K562 (cell line): ENCODE measurements at regions not wholly inside any gene's neighbourhood (a gene's known extent, or its start where the extent isn't known, plus 50 kb on each side); places are given as distances from the start of the nearest gene placed in this dataset.

ENCODE experiments used
- ATAC-seq: fragments of 200-7000 bp; cut with Tn5 transposase; 3 replicates; pipeline ENCODE4 v1.9.1; 2020; ENCODE audit warnings: moderate library complexity
- BruUV-seq: library from RNA; stranded (reverse); fragments of 400-500 nt; replicated peaks from 2 replicates; lab custom pipeline; 2021; lab: Mats Ljungman, UMichigan
- CTCF ChIA-PET: fragments of 300-600 bp; formaldehyde crosslinking; extraction: SDS; loops from one replicate; lab custom pipeline; 2021; ENCODE audit warnings: low intra/inter-chr PET ratio; lab: Yijun Ruan, JAX
- POLR2A ChIA-PET: fragments of 300-600, 350-650 bp; sonication (Branson Sonifier 250); formaldehyde crosslinking; extraction: SDS; loops from one replicate; lab custom pipeline; 2021; ENCODE audit warnings: antibody characterized with exemption, inconsistent platforms; lab: Yijun Ruan, JAX
- DNase-seq, 4 experiments: peaks; one replicate each; pipeline versions ENCODE4 v3.0.0 to v3.0.0-alpha.2; 2011 to 2018; ENCODE audit warnings: low spot score in 3 of 4, mixed read lengths in 3 of 4; ENCODE audit errors: extremely low read depth in 1 of 4
- FAIRE-seq: peaks from 2 replicates; lab custom pipeline; 2011; peaks lifted over from hg19 to GRCh38; lab: Jason Lieb, UNC
- H2AFZ ChIP-seq: 2 replicates; pipeline ENCODE4 v1.6.0; 2011; ENCODE audit warnings: low read depth, low read length, control low read depth, inconsistent platforms
- H3K27ac ChIP-seq: fragments of 200-600 bp; 3 replicates; pipeline ENCODE4 v1.8.0; 2011; ENCODE audit warnings: low read depth, mild to moderate bottlenecking, control low read depth, inconsistent platforms, low read length, moderate library complexity, mixed read lengths; ENCODE audit errors: extremely low read depth
- H3K27me3 ChIP-seq, 2 experiments: fragments of 300-600 bp in 1 of 2; 2 replicates in 1 of 2; 3 replicates in 1 of 2; pipeline versions ENCODE4 v1.6.0 to v1.8.0; 2011; ENCODE audit warnings: inconsistent platforms in 2 of 2, low read length in 2 of 2, mild to moderate bottlenecking in 1 of 2, mixed read lengths in 1 of 2, moderate library complexity in 1 of 2; ENCODE audit not compliant: control insufficient read depth in 2 of 2, insufficient read depth in 2 of 2
- H3K36me3 ChIP-seq: fragments of 300-600 bp; 3 replicates; pipeline ENCODE4 v1.8.0; 2011; ENCODE audit warnings: mild to moderate bottlenecking, low read length, inconsistent platforms; ENCODE audit not compliant: control insufficient read depth, insufficient read depth
- H3K4me1 ChIP-seq, 2 experiments: fragments of 200-600 bp in 1 of 2; replicated peaks in 1 of 2; 2 replicates in 1 of 2; 3 replicates in 1 of 2; pipeline versions ENCODE4 v1.5.1 to v1.8.0; 2011; ENCODE audit warnings: inconsistent platforms in 2 of 2, low read length in 2 of 2, mild to moderate bottlenecking in 1 of 2, mixed read lengths in 1 of 2, moderate library complexity in 1 of 2; ENCODE audit not compliant: control insufficient read depth in 2 of 2, insufficient read depth in 2 of 2
- H3K4me2 ChIP-seq: 2 replicates; pipeline ENCODE4 v1.6.1; 2011; ENCODE audit warnings: low read length, control low read depth, inconsistent platforms, mixed read lengths; ENCODE audit not compliant: insufficient read depth
- H3K4me3 ChIP-seq: fragments of 200-600 bp; sonication (generic), shearing (Covaris generic); 2 replicates; pipeline ENCODE4 v1.5.1; 2016; ENCODE audit warnings: control low read depth, inconsistent platforms
- H3K79me2 ChIP-seq: fragments of 200-600 bp; 3 replicates; pipeline ENCODE4 v1.8.0; 2011; ENCODE audit warnings: low read length, inconsistent platforms; ENCODE audit not compliant: control insufficient read depth, insufficient read depth
- H3K9ac ChIP-seq, 2 experiments: 2 replicates each; pipeline versions ENCODE4 v1.6.0 to v1.6.1; 2011; ENCODE audit warnings: low read depth in 2 of 2, low read length in 2 of 2, control low read depth in 1 of 2, inconsistent platforms in 1 of 2, mild to moderate bottlenecking in 1 of 2, mixed read lengths in 1 of 2; ENCODE audit not compliant: insufficient read depth in 1 of 2
- H3K9me1 ChIP-seq: one replicate; pipeline ENCODE4 v1.6.0; 2011; ENCODE audit warnings: inconsistent platforms, mild to moderate bottlenecking, low read length, moderate library complexity; ENCODE audit not compliant: control insufficient read depth, insufficient read depth
- H3K9me3 ChIP-seq: replicated peaks from 2 replicates; pipeline ENCODE4 v1.5.1; 2011; ENCODE audit warnings: low read depth, low read length, inconsistent platforms; ENCODE audit not compliant: control insufficient read depth, insufficient read depth
- H4K20me1 ChIP-seq: replicated peaks from 2 replicates; pipeline ENCODE4 v1.6.1; 2011; ENCODE audit warnings: low read length, inconsistent platforms, mixed read lengths; ENCODE audit not compliant: control insufficient read depth, insufficient read depth
- BCLAF1 ChIP-seq, 2 experiments: fragments of 450-650 bp in 1 of 2; IDR thresholded peaks; 2 replicates each; pipeline ENCODE4 v1.6.1; 2011 to 2017; ENCODE audit warnings: low read depth in 2 of 2, antibody characterized with exemption in 1 of 2, borderline replicate concordance in 1 of 2, low read length in 1 of 2, mild to moderate bottlenecking in 1 of 2, mixed read lengths in 1 of 2; ENCODE audit not compliant: control insufficient read depth in 1 of 2
- BRD4 ChIP-seq: fragments of 200-600 bp; sonication (generic); IDR thresholded peaks from 2 replicates; pipeline ENCODE4 v1.6.1; 2017; ENCODE audit warnings: inconsistent platforms
- GTF2E2 ChIP-seq: fragments of 200-800 bp; sonication (Bioruptor generic); IDR thresholded peaks from 2 replicates; pipeline ENCODE4 v1.6.1; 2016; ENCODE audit warnings: missing genetic modification characterization, missing compliant biosample characterization
- HMBOX1 ChIP-seq: sonication (generic); IDR thresholded peaks from 2 replicates; pipeline ENCODE4 v1.6.1; 2016
- MLLT1 ChIP-seq, 2 experiments: fragments of 450-650 bp; IDR thresholded peaks; 2 replicates each; pipeline ENCODE4 v1.6.1; 2016
- SMAD2 ChIP-seq: fragments of 150-350 bp; IDR thresholded peaks from 2 replicates; pipeline ENCODE4 v1.6.1; 2014; ENCODE audit warnings: low read depth, mild to moderate bottlenecking, low read length
- SMAD3 ChIP-seq: fragments of 450-650 bp; formaldehyde crosslinking; conservative IDR thresholded peaks from 2 replicates; pipeline ENCODE4 v1.4.0; 2020; ENCODE audit warnings: mild to moderate bottlenecking
- SMARCE1 ChIP-seq: fragments of 450-650 bp; IDR thresholded peaks from 2 replicates; pipeline ENCODE4 v1.7.1; 2016; ENCODE audit warnings: mild to moderate bottlenecking
- TCFL5 ChIP-seq: fragments of 250-450 bp; sonication (Bioruptor Pico); conservative IDR thresholded peaks from 2 replicates; pipeline ENCODE4 v1.6.1; 2021; ENCODE audit warnings: mild to moderate bottlenecking, moderate library complexity, matching md5 sums
- WHSC1 ChIP-seq: IDR thresholded peaks from one replicate; pipeline ENCODE4 v1.6.1; 2012; ENCODE audit warnings: low read length, control low read depth, inconsistent platforms
- WGBS: fragments of 100-300 bp; shearing (Covaris generic); methylation state at CpG from one replicate; pipeline ENCODE4 v1.1.6; 2016; ENCODE audit warnings: low coverage, mixed read lengths; ENCODE audit not compliant: insufficient coverage; ENCODE audit errors: missing lambda C conversion rate; 5-methylcytosine and 5-hydroxymethylcytosine counted together
- in situ Hi-C: fragments of 300-500 bp; cut with MboI; formaldehyde crosslinking; loops from 4 replicates; pipeline ENCODE4 v1.15.0; 2018; ENCODE audit warnings: inconsistent platforms, mixed read lengths
- intact Hi-C: fragments of 100-400 bp; cut with micrococcal nuclease; formaldehyde crosslinking; loops from 2 replicates; pipeline ENCODE4 v1.14.2; 2022

- TF ChIP-seq MLLT1 (IDR thresholded peaks at IDR 0.05) (no peak), WHSC1 (no peak), SMAD2 (no peak), BRD4 (no peak), HMBOX1 (no peak), GTF2E2 (tag) (no peak), SMARCE1 (no peak)
- TF ChIP-seq, all 486 proteins: peak for 0
These were observed 355.1 kb upstream of the SHH start (continued) for GRCh38 chr7:156167417-156167807.

- 6% methylated on average over 12 of the region's 12 CpGs for WGBS
- intact Hi-C loops: no loop called here
- no peaks in the 10 kb centered on the region for H3K9me1 ChIP-seq
- peaks cover 15 to 50% of the 10 kb centered on the region in 2 experiments; a peak in 4 of 5 replicates for H3K27me3 ChIP-seq
- no peak overlapping the region for H3K4me3 ChIP-seq
- BruUV-seq: no TSS peak
- no peak overlapping the region for H3K9ac ChIP-seq
- H3K4me2 ChIP-seq: no peak overlapping the region
- H3K36me3 ChIP-seq: no peaks in the 10 kb centered on the region
- H3K27ac ChIP-seq: no peak overlapping the region
- H2AFZ ChIP-seq: no peak overlapping the region
- POLR2A ChIA-PET: interaction anchor here (0.6 to 1.2 kb wide), 4 partner anchors 10 to 136 kb away, joined by 3 read pairs; no protein-coding TSS in a partner anchor
- in situ Hi-C loops: no loop called here
- FAIRE-seq (no peak), DNase-seq (no peak), ATAC-seq (no peak)
- TF ChIP-seq BCLAF1 (IDR thresholded peaks at IDR 0.05; ENCODE audit: borderline replicate concordance in 1 of 2, control insufficient read depth in 1 of 2, low read depth in 2 of 2, low read length in 1 of 2) (no peak), TCFL5 (no peak), SMAD3 (CRISPR knock-in tag) (no peak)
- no peaks in the 10 kb centered on the region for H3K79me2 ChIP-seq
- CTCF ChIA-PET: no interaction called here
- H4K20me1 ChIP-seq: peaks cover 4% of the 10 kb centered on the region; the same call in 1 of the 2 replicates
- no peaks in the 10 kb centered on the region for H3K9me3 ChIP-seq
- H3K4me1 ChIP-seq: peaks cover 0 to 10% of the 10 kb centered on the region in 2 experiments; a peak in 1 of 5 replicates
These were observed 354.6 kb upstream of the SHH start for GRCh38 chr7:156166692-156167416.
